NB4 (cell line): ENCODE measurements at regions not wholly inside any gene's neighbourhood (a gene's known extent, or its start where the extent isn't known, plus 50 kb on each side); places are given as distances from the start of the nearest gene placed in this dataset.

ENCODE experiments used
- DNase-seq: peaks from one replicate; pipeline ENCODE4 v3.0.0; 2010; ENCODE audit warnings: low read depth
- H3K4me3 ChIP-seq: one replicate; pipeline ENCODE4 v1.5.1; 2011; ENCODE audit warnings: mild to moderate bottlenecking, low read depth, low read length, moderate library complexity
- CTCF ChIP-seq: IDR thresholded peaks from one replicate; pipeline ENCODE4 v1.5.1; 2012; ENCODE audit warnings: low read depth, low read length
- MAX ChIP-seq: IDR thresholded peaks from 2 replicates; pipeline ENCODE4 v1.6.1; 2011; ENCODE audit warnings: low read depth, low read length
- MYC ChIP-seq: IDR thresholded peaks from 2 replicates; pipeline ENCODE4 v1.6.1; 2011; ENCODE audit warnings: low read depth, low read length
- POLR2A ChIP-seq: IDR thresholded peaks from 2 replicates; pipeline ENCODE4 v1.6.1; 2011; ENCODE audit warnings: mild to moderate bottlenecking; ENCODE audit not compliant: insufficient read length; ENCODE audit errors: extremely low read depth

GRCh38 chr12:93273834-93274564 is 103.7 kb upstream of the NUDT4 start:
- DNase-seq, result no peak
- no peak for TF ChIP-seq CTCF
- no peak for TF ChIP-seq POLR2A
- no peak for TF ChIP-seq MYC
- TF ChIP-seq MAX, result no peak
- H3K4me3 ChIP-seq, result no peak overlapping the region

GRCh38 chr12:93274937-93275336 is 102.8 kb upstream of the NUDT4 start:
- TF ChIP-seq CTCF, result no peak
- no peak for TF ChIP-seq POLR2A
- no peak for TF ChIP-seq MYC
- H3K4me3 ChIP-seq, result no peak overlapping the region
- DNase-seq, result no peak

- TF ChIP-seq MYC, result no peak
- TF ChIP-seq MAX, result no peak
- no peak for TF ChIP-seq POLR2A
- TF ChIP-seq CTCF, result no peak
- H3K4me3 ChIP-seq, result no peak overlapping the region
- DNase-seq, result no peak
Observed at GRCh38 chr12:93275589-93275988, 102.1 kb upstream of the NUDT4 start.

GRCh38 chr12:93279565-93280412 is 97.9 kb upstream of the NUDT4 start:
- H3K4me3 ChIP-seq, result no peak overlapping the region
- TF ChIP-seq CTCF, result no peak
- no peak for TF ChIP-seq POLR2A
- no peak for TF ChIP-seq MYC
- TF ChIP-seq MAX, result no peak
- DNase-seq, result no peak

- H3K4me3 ChIP-seq, result no peak overlapping the region
- no peak for TF ChIP-seq CTCF
- no peak for TF ChIP-seq POLR2A
- TF ChIP-seq MAX, result no peak
- TF ChIP-seq MYC, result no peak
- DNase-seq, result no peak
Observed at GRCh38 chr12:93287149-93287548, 90.6 kb upstream of the NUDT4 start.
